Ovary (tissue), 3 donors: ENCODE measurements at regions not wholly inside any gene's neighbourhood (a gene's known extent, or its start where the extent isn't known, plus 50 kb on each side); places are given as distances from the start of the nearest gene placed in this dataset.

Source experiments
- EP300 ChIP-seq: sonication (generic); formaldehyde crosslinking; IDR thresholded peaks from one replicate; pipeline ENCODE4 v1.6.1; 2017; ENCODE audit warnings: antibody characterized with exemption
- POLR2A ChIP-seq: fragments of 450-650 bp; IDR thresholded peaks from one replicate; pipeline ENCODE4 v1.6.1; 2017; ENCODE audit warnings: antibody characterized with exemption, mild to moderate bottlenecking, moderate library complexity
- TF ChIP-seq, protein P1 (sequence below), 3 donors: fragments of 450-650 bp in 2 of 3; fragments of 200-600 bp in 1 of 3; IDR thresholded peaks; one replicate each; pipeline versions ENCODE4 v1.5.1 to v1.8.0; 2016 to 2022; ENCODE audit warnings: antibody characterized with exemption in 3 of 3, mild to moderate bottlenecking in 1 of 3
- donor health status: DM: no; HTN: no; CAD: no.

DNA sequence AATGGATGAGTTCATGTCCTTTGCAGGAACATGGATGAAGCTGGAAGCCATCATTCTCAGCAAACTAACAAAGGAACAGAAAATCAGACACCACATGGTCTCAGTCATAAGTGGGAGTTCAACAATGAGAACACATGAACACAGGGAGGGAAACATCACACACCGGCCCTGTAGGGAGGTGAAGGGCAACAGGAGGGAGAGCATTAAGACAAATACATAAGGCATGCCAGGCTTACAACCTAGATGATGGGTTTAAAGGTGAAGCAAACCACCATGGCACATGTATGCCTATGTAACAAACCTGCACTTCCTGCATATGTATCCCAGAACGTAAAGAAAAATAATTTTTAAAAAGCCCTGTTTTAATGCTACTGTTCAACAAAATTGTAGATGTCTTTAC, 914.2 kb upstream of the ATXN7L3B start:
- TF ChIP-seq, protein P1, sequence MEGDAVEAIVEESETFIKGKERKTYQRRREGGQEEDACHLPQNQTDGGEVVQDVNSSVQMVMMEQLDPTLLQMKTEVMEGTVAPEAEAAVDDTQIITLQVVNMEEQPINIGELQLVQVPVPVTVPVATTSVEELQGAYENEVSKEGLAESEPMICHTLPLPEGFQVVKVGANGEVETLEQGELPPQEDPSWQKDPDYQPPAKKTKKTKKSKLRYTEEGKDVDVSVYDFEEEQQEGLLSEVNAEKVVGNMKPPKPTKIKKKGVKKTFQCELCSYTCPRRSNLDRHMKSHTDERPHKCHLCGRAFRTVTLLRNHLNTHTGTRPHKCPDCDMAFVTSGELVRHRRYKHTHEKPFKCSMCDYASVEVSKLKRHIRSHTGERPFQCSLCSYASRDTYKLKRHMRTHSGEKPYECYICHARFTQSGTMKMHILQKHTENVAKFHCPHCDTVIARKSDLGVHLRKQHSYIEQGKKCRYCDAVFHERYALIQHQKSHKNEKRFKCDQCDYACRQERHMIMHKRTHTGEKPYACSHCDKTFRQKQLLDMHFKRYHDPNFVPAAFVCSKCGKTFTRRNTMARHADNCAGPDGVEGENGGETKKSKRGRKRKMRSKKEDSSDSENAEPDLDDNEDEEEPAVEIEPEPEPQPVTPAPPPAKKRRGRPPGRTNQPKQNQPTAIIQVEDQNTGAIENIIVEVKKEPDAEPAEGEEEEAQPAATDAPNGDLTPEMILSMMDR (IDR thresholded peaks at IDR 0.05) = no peak
- TF ChIP-seq EP300 (no peak), POLR2A (no peak)
